NOMO-1 (cell line): ENCODE measurements at regions not wholly inside any gene's neighbourhood (a gene's known extent, or its start where the extent isn't known, plus 50 kb on each side); places are given as distances from the start of the nearest gene placed in this dataset.

Source experiments
- DNase-seq, 2 experiments: peaks; one replicate each; lab custom pipeline; 2025; ENCODE audit not compliant: unreplicated experiment in 2 of 2; lab: John Stamatoyannopoulos, UW

DNA sequence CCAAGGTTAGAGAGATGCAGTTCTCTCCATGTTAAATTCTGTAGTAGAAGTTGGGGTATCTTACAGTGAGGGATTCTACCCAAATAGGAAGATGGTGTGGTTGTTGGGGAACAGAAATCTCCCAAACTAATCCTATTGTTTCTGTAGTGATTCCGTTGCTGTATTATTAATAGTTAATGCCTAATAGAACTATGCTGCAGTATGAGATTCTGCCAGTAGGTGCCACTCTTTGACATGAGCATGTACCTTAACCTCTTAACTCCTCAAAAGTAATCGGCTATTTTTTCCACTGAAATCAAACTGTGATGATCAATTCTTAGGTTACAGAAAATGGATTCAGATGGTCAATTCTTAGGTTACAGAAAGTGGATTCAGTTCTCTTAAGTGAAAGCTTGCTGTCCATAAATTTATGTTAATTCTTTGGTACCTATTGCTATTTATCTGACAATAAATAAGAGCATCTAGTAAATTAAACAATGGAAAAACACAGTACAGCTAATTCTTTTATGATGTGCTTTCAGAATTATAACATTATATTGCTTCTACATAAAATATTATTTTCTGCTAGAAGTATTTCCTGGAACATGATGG lies 97.9 kb upstream of the DLX2 start:
- DNase-seq, result no peak

DNA sequence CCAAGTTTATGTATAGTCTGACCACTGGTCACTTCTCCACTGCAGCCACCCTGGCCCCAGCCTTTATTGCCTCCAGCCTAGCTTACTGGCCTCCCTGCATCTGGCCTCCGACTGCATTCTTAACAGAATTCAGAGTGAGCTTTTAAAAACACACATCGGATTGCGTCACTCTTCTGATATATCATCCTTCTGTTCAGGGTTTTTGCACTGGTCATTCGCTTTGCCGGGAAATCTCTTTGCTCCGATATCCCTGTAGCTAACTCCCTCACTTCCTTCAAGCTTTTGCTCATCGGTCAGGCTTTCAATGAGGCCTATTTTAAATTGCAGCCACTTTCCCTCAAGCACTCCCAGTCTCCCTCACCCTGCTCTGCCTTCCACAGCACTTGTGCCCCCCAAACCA lies 101.6 kb upstream of the DLX2 start:
- DNase-seq, result no peak

DNA sequence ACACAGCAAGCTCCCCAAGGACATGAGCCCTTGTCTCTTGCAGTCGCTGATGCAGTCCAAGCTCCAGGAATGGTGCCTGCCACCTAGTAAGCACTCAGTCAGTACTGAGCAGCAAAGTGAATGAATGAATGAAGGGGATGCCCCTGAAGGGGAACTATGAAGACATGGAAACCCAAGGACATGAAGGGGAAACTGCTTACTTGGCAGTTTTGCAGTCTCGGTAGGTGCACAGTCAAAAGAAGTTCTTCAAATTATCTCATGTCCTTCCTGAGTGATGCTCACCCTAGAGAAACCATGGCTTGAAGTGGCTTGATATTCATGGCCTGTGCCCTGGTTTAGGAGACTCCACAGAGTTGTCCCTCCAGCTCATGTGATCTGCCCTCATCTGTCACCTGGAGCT lies 102.1 kb upstream of the DLX2 start:
- DNase-seq, result no peak

DNA sequence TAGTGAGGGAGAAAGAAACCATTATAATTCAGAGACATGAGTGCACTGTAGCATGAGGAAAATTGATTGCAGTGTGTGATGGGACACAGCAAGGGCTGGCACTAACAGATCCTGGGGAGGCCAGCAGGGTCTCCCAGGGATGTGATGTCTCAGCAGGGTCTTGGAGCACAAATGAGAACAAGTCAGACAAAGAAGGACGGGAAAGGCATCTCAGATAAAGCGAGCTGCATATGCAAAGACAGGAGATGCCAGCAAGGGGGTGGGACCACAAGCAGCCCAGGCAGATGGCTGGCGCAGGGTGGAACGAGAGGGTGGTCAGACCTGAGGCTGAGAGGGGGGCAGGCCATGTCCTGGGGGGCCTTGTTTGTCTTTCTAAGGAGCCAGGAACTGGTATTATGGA lies 102.6 kb upstream of the DLX2 start:
- no peak for DNase-seq

DNA sequence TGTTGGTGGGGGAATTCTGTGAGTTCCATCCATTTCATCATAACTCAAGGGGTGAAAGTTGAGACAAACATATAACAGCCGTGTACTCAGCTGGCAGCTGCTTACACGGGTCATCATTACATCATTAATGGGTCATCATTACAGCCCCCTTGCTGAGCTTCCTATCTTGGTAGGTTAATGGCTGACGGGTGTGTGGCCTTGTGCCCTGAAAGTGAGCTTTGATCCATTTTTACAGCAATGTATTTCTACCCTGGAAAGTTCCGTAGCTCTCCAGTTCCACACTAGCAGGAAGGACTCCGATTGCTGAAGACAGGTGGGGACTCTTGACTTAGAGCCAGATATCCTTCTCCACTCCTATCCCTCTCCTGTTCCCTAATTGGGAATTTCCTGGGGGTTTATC lies 105.2 kb upstream of the DLX2 start:
- DNase-seq, result no peak

DNA sequence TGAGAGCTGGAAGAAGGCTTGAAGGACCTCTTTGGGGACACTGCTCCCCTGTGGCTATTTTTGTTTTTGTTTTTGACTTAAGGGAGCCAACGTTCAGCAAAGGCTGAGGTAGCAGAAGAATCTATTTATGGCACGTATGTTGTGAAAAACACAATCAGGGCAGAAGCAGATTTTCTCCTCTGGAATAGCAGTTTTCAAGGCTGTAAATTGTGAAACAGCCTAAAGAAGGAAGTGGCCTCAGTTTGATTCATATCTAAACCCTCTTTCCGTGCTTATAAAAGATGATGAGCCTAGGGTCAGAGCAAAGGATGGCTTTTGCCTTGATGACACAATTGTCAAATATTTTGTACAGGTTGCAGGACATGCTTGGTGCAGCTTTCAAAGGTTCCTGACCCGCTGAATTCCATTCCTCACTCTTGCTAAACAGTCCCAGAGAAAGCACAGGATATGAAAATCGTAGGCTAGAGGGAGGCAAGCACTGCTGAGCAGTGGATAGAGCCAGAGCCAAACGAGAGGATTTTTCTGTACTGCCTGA lies 106.2 kb upstream of the DLX2 start:
- peak; percentile 73 to 90 for DNase-seq

DNA sequence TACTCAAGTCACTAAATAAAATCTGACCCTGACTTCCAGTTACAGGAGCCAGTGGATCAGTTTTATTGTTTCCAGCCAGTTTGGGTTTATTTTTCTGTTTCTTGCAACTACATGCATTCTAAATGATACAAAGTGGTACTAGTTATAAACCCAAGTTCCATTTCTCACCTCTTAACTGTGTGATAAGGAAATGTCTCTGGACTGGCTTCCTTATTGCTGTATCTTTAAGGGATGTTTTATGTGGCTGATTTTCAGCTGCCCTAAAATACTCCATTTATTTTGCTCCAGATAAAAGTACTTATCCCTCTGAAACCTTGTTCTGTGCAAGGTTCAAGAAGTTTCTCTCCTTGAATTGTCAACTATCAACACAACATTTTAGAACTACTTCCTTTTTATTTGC lies 107.9 kb upstream of the DLX2 start:
- no peak for DNase-seq

DNA sequence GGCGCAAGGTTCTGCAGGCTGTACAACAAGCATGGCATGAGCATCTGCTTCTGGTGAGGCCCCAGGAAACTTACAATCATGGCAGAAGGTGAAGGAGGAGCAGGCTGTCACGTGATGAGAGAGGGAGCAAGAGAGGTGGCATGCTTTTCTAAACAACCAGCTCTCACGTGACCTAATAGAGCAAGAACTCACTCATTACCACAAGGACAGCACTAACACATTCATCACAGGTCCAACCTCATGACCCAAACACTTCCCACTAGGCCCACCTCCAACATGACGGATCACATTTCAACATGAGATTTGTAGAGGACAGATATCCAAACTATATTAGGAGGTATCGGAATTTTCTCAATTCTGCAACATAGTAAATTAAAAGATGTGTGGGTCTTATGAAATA lies 108.8 kb upstream of the DLX2 start:
- DNase-seq, result no peak

DNA sequence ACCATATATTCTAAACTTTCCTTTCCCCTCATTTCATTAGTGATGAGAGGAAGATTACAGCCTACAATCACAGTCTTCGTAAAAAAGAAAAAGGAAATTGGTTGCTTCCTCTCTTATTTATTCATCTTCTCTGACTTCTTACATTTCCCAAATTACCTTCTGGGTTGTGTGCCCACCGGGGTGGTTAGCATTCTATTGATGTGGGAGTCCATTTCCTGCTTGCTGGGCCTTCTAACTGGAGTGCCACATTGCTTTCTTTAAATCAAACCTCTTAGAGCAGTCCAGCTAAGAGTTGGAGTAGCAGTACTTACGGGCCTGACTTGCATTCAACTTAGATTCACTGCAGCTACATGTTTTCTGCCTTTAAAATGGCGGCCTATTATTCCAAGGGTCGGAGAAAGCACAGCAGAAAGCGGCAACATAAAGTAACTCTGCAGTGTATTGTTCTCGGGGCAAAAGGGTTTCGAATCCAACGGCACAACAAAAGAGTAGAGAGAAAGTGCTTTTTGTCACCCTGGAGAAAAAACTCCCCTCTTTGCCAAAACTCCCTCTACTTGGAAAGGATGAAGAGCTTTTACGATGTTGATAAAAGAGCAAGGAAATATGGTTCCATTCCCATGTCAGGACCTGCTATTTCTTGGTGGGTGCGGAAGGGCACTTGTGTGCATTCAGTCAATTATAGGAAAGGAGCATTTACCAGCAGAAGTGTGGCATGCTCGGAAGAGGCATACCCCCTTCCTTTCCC lies 110.6 kb upstream of the DLX2 start:
- DNase-seq, result no peak

DNA sequence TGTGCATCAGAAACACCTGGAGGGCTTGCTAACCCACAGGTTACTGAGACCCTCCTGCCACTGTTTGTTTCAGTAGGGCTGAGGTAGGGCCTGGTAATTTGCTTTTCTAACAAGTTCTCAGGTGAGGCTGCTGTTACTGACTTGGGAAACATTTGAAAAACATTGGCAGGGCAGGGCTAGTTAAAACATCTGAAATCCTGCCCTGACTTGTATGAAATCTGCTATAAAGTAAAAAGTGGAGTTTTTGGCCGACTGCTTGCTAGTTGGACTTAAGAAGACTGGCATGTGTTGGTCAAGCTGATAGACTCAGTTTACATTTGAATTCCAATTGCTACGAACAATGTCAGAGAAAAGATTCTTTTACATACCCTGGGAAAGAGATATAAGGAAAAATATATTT lies 111.6 kb upstream of the DLX2 start:
- DNase-seq, result no peak

DNA sequence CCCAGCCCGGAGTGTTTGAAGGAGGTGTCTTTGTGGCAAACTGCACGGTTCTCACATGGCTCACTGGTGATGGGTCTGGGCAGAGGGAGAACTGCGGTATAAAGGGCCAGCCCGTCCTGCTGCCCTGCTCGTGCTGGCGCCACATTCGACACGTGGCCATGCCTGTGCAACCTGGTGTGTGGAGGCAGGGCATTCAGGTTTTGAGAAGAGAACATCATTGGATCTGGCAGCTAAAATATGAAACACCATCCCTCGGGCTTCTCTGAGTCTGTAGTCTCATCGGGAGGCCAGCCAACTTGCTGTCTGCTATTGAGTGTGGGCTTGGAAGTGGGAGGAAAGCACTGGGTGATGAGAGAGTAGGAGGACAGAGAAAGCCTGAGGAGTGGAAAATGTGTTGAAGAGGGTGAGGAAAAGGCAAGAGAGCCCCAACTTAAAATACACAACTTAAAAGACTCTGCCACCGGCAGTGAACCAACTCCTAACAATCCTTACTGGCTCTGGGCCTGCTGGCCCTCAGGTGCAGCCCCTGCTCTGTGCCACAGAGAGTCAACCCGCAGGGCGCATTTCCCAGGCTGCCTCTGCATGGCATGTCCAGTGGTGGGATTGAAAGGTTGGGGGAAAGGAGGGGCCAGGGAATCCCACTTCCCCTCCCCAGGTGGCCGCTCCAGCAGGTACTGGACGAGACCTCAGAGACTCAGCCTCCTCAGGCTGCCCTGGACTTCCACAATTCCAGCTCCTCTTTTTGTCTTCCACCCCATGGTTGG lies 112.7 kb upstream of the DLX2 start:
- DNase-seq, result no peak

DNA sequence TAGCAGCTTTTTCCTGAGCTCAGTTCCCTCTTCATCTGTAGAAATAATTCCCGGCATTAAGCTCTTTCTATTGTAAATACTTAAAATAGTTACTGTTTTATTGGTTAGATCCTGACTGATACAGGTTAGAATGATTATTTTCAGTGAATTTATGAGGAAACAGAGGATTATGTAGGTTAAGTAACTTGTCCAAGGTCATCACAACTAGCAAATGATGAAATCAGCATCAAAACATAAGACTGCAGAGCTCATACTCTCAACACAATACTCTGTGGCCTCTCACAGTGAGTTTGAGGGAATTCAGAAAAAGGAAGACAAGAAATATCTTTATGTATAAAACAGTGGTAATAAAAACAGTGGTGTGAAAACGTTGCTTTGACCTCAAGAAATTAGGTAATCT lies 113.2 kb upstream of the DLX2 start:
- peak in 1 of 2 experiments; percentile 12 for DNase-seq

DNA sequence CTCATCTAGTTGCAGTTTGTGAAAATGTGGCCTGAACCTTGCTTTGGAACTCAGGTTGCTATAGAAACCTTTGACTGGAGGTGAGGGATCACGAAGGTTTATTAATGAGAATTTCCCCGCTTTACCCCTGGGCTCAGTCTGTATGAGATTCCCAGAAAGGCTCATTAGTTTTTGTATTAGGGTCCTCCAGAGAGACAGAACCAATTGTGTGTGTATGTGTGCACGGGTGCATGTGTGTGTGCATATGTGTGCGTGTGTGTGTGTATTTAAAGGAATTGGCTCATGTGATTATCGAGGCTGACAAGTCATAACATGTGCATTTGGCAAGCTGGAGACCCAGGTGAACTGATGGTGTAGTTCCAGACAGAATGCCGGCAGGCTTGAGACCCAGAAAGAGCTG lies 113.8 kb upstream of the DLX2 start:
- DNase-seq, result no peak

DNA sequence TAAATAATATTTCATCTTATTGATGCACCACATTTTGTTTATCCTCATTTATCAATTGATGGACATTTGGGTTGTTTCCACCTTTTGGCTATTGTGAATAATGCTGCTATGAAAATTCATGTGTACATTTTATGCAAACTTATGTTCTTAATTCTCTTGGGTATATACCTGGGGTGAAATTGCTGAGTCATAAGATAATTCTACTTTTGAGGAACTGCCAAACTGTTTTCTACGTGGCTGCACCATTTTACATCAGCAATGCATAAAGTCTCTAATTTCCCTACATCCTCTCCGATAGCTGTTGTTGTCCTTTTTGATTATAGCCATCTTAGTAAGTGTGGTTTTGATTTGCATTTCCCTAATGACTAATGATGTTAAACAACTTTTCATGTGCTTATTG lies 116.5 kb upstream of the DLX2 start:
- DNase-seq, result peak in 1 of 2 experiments; percentile 35

DNA sequence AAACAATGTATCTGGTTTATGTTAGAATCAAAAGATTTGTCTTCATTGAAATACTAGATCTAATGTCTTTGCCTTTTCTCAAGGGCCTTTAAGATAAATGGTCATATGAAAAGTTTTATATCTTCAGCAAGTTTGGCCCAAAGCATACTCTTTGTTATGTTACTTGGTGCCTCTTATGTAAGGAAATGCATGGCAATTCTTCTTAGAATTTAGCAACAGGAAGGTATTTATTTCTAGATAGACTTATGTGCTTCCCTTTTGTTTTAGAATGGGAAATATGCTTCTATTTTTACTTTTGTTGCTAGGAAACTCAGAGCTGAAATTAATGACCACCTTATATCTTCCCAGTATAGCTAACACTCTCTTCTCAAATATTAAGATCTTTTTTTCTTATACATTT lies 117.4 kb upstream of the DLX2 start:
- DNase-seq, result peak; percentile 24 to 50

DNA sequence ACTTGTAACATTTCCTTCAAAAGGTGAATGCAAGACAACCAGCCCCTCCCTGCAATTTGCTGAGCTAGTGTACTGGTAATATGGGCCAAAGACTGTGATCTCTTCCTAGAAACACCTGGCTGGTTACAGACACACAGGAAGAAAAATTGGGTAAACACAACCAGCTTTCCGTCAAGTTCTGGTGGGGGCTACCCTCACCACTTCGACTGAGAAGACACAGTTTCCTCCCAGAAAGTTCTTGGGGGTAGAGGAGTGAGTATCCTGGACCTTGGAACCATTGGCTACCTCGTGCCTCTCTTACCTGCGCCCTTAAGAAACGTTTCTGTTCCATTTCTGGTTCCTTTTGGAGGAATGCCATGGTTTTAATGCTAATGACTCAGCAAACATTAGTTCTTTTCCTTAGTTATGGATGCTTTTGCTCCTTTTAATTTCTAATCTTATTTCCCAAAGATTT lies 120.9 kb upstream of the DLX2 start:
- DNase-seq, result no peak

DNA sequence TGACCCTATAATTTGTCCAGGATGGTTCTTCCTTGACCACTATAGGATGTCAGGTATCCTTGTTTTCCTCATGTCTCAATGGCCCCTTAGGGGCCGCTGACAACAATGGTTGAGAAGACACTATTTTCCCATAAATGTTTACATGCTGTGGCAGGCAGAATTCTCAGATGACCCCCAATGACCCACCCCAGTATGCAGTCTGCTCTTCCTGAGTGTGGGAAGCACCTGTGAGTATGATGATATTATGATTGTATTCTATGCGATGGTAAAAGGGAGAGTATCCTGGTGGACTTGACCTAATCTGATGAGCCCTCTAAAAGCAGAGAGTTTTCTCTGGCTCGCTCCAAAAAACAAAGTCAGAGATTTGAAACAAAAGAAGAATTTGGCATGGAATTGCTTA lies 123.1 kb upstream of the DLX2 start:
- no peak for DNase-seq

DNA sequence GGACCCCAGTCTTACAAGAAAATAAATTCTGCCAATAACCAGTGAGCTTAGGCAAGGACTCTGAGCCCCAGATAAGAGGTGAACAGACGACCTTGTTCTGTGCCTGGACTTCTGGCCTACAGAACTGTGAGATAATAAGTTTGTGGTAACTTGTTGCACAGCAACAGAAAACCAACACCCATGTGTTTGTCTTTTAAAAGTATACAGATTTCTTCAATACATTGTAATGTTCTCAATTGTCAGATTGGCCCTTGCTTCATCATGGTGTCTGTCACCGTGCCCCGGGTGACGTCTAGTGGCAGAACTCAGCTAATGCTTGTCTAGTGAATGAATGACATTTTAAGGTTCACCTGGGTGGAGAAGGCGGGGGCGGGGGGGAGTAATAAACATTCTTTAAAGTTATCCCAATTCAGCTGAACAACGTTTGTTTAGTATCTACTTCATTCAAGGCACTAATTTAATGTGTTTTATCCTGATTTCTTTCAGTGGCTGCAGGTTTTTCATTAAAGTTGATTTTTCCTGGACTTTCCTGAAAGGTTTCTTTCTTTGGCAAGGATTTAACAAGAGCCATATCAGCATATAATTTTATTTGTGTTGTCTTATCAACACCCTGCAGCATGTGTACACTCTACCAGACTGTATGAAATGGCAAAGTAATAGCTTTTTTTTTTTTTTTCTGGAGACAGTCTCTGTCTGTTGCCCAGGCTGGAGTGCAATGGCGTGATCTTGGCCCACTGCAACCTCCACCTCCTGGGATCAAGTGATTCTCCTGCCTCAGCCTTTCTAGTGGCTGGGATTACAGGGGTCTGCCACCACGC lies 123.8 kb upstream of the DLX2 start:
- peak; percentile 37 to 75 for DNase-seq

DNA sequence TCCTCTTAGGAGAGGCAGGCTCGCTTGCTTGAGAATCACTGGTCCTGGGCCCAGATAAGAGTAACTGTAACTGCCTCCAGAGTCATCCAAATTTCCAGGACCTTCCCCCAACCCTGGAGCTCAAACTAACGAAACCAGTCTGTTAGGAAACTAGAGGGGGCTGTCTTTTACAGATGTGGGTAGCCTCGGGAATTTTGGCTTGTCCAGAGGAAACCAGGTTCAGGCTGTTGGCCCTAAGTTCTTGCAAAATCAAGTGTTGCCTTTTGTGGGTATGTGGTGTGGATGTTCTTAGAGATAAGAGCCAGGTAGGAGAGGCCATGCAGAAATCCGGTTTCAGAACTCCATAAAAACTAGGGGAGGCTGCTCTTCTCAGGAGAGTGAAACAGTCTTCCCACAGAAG lies 125.0 kb upstream of the DLX2 start:
- DNase-seq, result no peak

DNA sequence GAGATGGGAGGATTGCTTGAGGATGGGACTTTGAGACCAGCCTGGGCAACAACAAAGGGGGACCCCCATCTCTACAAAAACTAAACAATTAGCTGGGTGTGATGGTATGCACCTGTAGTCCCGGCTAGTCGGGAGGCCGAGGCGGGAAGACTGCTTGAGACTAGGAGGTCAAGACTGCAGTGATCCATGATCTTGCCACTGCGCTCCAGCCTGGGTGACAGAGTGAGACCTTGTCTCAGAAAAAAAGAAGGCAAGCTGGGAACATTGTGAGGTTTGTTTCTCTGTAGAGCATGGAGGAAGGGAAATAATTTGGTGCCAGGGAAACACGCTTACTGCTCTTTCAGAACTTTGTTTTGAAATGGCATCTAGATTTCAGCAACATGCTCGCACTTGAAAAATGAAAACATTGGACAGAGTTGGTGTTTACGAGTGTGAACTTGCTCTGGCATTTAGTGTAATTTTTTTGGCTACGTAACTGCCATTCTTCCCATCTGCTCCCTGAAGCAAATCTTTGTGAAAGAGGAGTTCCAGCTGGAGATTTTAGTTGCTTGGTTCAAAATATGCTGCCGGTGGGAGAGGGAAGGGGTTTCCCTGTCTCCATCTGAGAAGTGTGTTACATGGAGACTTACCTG lies 125.6 kb upstream of the DLX2 start:
- no peak for DNase-seq
